ENCODE measurements at regions not wholly inside any gene's neighbourhood (a gene's known extent, or its start where the extent isn't known, plus 50 kb on each side); places are given as distances from the start of the nearest gene placed in this dataset.

- no peak for TF ChIP-seq ZNF462 (CRISPR knock-in tag; IDR thresholded peaks at IDR 0.05)
- TF ChIP-seq CTCF (conservative IDR thresholded peaks at IDR 0.05; ENCODE audit: low read depth in 2 of 2): no peak
- TF ChIP-seq CREB1 (CRISPR knock-in tag; IDR thresholded peaks at IDR 0.05; ENCODE audit: low read depth): no peak
- no peak for TF ChIP-seq JUNB (IDR thresholded peaks at IDR 0.05; ENCODE audit: unreplicated experiment)
- no peak for TF ChIP-seq NANOG (IDR thresholded peaks at IDR 0.05; ENCODE audit: borderline replicate concordance)
These were observed 184.6 kb upstream of the ERBB4 start (continued) for GRCh38 chr2:212723226-212723625.

- H2AFZ ChIP-seq: no peak overlapping the region
- 0 out of 2 replicates have a peak, but pooled peaks cover 1% of the 10 kb centered on the region for H3K9me2 ChIP-seq (ENCODE audit: insufficient read depth)
- no peak overlapping the region for H3K27ac ChIP-seq (ENCODE audit: low read depth)
- DNase-seq (ENCODE audit: low spot score): no peak
- no peak overlapping the region for H3K4me2 ChIP-seq
- no peak for ATAC-seq
- H3K9me3 Mint-ChIP-seq: peaks cover 20% of the 10 kb centered on the region
- H3K4me1 ChIP-seq (ENCODE audit: insufficient read depth): no peaks in the 10 kb centered on the region
- no peak overlapping the region for H3K27ac Mint-ChIP-seq
- no peaks in the 10 kb centered on the region for H3K36me3 ChIP-seq (ENCODE audit: insufficient read depth)
- peaks cover 14% of the 10 kb centered on the region for H3K36me3 Mint-ChIP-seq (ENCODE audit: low read depth)
- peaks cover 9% of the 10 kb centered on the region; the same call in 2 of the 3 replicates for H3K4me1 Mint-ChIP-seq
- H3K27me3 ChIP-seq (ENCODE audit: insufficient read depth): no peaks in the 10 kb centered on the region
- H4K20me1 ChIP-seq (replicated peaks; ENCODE audit: insufficient read depth): no peaks in the 10 kb centered on the region
- H3F3A ChIP-seq (replicated peaks; ENCODE audit: low read depth): no peaks in the 10 kb centered on the region
- no peak overlapping the region for H3K4me3 ChIP-seq
- no peaks in the 10 kb centered on the region for H3K79me2 ChIP-seq (replicated peaks; ENCODE audit: insufficient read depth)
- H3K27me3 Mint-ChIP-seq (ENCODE audit: insufficient read depth, low read depth, poor library complexity): peaks cover 2% of the 10 kb centered on the region
- no peak overlapping the region for H3K4me3 Mint-ChIP-seq
- no peak for TF ChIP-seq REST (IDR thresholded peaks at IDR 0.05; ENCODE audit: unreplicated experiment)
- no peak for TF ChIP-seq ETS1 (IDR thresholded peaks at IDR 0.05)
- TF ChIP-seq EZH2 (IDR thresholded peaks at IDR 0.05; ENCODE audit: low read depth, unreplicated experiment): no peak
- TF ChIP-seq JUNB (IDR thresholded peaks at IDR 0.05; ENCODE audit: unreplicated experiment): no peak
- no peak for TF ChIP-seq POLR2AphosphoS5 (IDR thresholded peaks at IDR 0.05; ENCODE audit: low read depth)
- no peak for TF ChIP-seq EZH2phosphoT487 (IDR thresholded peaks at IDR 0.05; ENCODE audit: unreplicated experiment)
- no peak for TF ChIP-seq CREB1 (CRISPR knock-in tag; IDR thresholded peaks at IDR 0.05; ENCODE audit: low read depth)
These were observed 183.4 kb upstream of the ERBB4 start for GRCh38 chr2:212722046-212722445.

Measured in GM23338 (cell line).